GM12891 (cell line): ENCODE measurements at regions not wholly inside any gene's neighbourhood (a gene's known extent, or its start where the extent isn't known, plus 50 kb on each side); places are given as distances from the start of the nearest gene placed in this dataset.

Experiments used
- DNase-seq: peaks from one replicate; pipeline ENCODE4 v3.0.0; 2011; ENCODE audit warnings: low spot score; ENCODE audit not compliant: insufficient read length
- FAIRE-seq: peaks from 2 replicates; lab custom pipeline; 2011; peaks lifted over from hg19 to GRCh38; lab: Jason Lieb, UNC
- PAX5 ChIP-seq: IDR thresholded peaks from 2 replicates; pipeline ENCODE4 v1.6.1; 2011; ENCODE audit warnings: low read length, moderate library complexity, mild to moderate bottlenecking; ENCODE audit not compliant: insufficient read depth, severe bottlenecking
- POLR2A ChIP-seq: IDR thresholded peaks from 2 replicates; pipeline ENCODE4 v1.6.1; 2011; ENCODE audit warnings: low read depth, low read length, control low read depth
- POLR2AphosphoS5 ChIP-seq: IDR thresholded peaks from 2 replicates; pipeline ENCODE4 v1.6.1; 2011; ENCODE audit warnings: low read depth, low read length, control low read depth
- POU2F2 ChIP-seq: IDR thresholded peaks from 2 replicates; pipeline ENCODE4 v1.6.1; 2011; ENCODE audit warnings: low read depth, mild to moderate bottlenecking, control low read depth, low read length, moderate library complexity
- SPI1 ChIP-seq: IDR thresholded peaks from 2 replicates; pipeline ENCODE4 v1.6.1; 2011; ENCODE audit warnings: low read depth, low read length, control low read depth
- TAF1 ChIP-seq: IDR thresholded peaks from 2 replicates; pipeline ENCODE4 v1.6.1; 2011; ENCODE audit warnings: low read depth, low read length, control low read depth

- no peak for TF ChIP-seq POLR2A
- no peak for TF ChIP-seq PAX5
- no peak for TF ChIP-seq POU2F2
- TF ChIP-seq POLR2AphosphoS5, result no peak
- no peak for TF ChIP-seq SPI1
- no peak for TF ChIP-seq TAF1
- FAIRE-seq (no peak), DNase-seq (no peak)
These were observed 1550.5 kb downstream of the SLITRK5 start for GRCh38 chr13:89221557-89222158.

- no peak for TF ChIP-seq PAX5
- no peak for TF ChIP-seq POLR2A
- TF ChIP-seq POU2F2, result no peak
- no peak for TF ChIP-seq POLR2AphosphoS5
- no peak for FAIRE-seq
- DNase-seq, result no peak
These were observed 1556.2 kb downstream of the SLITRK5 start for GRCh38 chr13:89227356-89227755.

GRCh38 chr13:89238496-89238895, 1567.3 kb downstream of the SLITRK5 start:
- no peak for FAIRE-seq
- DNase-seq, result no peak
- TF ChIP-seq TAF1, result no peak
- no peak for TF ChIP-seq POU2F2
- no peak for TF ChIP-seq POLR2A
- no peak for TF ChIP-seq POLR2AphosphoS5
- TF ChIP-seq PAX5, result no peak
- TF ChIP-seq SPI1, result no peak

- TF ChIP-seq POLR2A (no peak), POU2F2 (no peak), PAX5 (no peak)
- FAIRE-seq, result no peak
- DNase-seq, result no peak
These were observed 1568.4 kb downstream of the SLITRK5 start for GRCh38 chr13:89239361-89240127.

- no peak for TF ChIP-seq PAX5
- no peak for TF ChIP-seq POLR2A
- TF ChIP-seq POU2F2, result no peak
- TF ChIP-seq POLR2AphosphoS5, result no peak
- no peak for TF ChIP-seq SPI1
- TF ChIP-seq TAF1, result no peak
- no peak for FAIRE-seq
- no peak for DNase-seq
These were observed 1584.8 kb downstream of the SLITRK5 start for GRCh38 chr13:89255844-89256406.

GRCh38 chr13:89267734-89268133, 1596.6 kb downstream of the SLITRK5 start:
- FAIRE-seq (no peak), DNase-seq (no peak)
- no peak for TF ChIP-seq SPI1
- no peak for TF ChIP-seq POU2F2
- no peak for TF ChIP-seq POLR2AphosphoS5
- no peak for TF ChIP-seq POLR2A
- no peak for TF ChIP-seq PAX5

GRCh38 chr13:89269737-89270136, 1598.6 kb downstream of the SLITRK5 start:
- no peak for FAIRE-seq
- no peak for DNase-seq
- TF ChIP-seq SPI1 (no peak), TAF1 (no peak), POLR2A (no peak), POLR2AphosphoS5 (no peak), PAX5 (no peak), POU2F2 (no peak)

- FAIRE-seq (no peak), DNase-seq (no peak)
- TF ChIP-seq TAF1, result no peak
- no peak for TF ChIP-seq PAX5
- TF ChIP-seq POLR2AphosphoS5, result no peak
These were observed 1599.6 kb downstream of the SLITRK5 start for GRCh38 chr13:89270736-89271135.

GRCh38 chr13:89279374-89279773, 1608.2 kb downstream of the SLITRK5 start:
- TF ChIP-seq TAF1 (no peak), POU2F2 (no peak), SPI1 (no peak), POLR2AphosphoS5 (no peak), POLR2A (no peak), PAX5 (no peak)
- no peak for FAIRE-seq

GRCh38 chr13:89281331-89281730, 1610.2 kb downstream of the SLITRK5 start:
- no peak for DNase-seq
- no peak for TF ChIP-seq POU2F2
- no peak for TF ChIP-seq SPI1
- no peak for TF ChIP-seq POLR2AphosphoS5
- no peak for TF ChIP-seq TAF1
- no peak for FAIRE-seq

More at GRCh38 chr13:89279374-89279773, 1608.2 kb downstream of the SLITRK5 start:
- DNase-seq, result no peak
